ENCODE measurements at regions not wholly inside any gene's neighbourhood (a gene's known extent, or its start where the extent isn't known, plus 50 kb on each side); places are given as distances from the start of the nearest gene placed in this dataset.

DNA sequence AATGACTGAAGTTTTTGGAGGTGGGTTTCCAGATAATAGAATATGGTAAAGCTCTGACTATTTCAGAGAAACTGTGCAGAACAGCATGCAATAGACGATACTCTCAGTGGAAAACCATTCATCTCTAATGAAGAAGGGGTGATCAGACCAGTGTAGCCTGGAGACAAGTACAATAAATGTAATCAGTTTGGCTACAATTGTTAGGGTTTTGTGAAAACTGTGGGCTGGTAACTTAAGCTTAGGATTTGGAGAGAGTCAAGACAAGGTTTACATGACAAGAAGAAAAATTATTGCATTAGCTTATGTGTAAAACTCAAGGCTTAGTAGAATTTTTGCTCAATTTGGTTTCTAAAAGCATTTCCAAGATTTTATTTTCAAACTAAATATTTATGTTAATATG is 241.5 kb upstream of the ANKRD50 start:
- TF ChIP-seq FOXP2 (optimal IDR thresholded peaks at IDR 0.05; ENCODE audit: borderline replicate concordance, extremely low read depth, extremely low read length, insufficient read depth) (no peak), TAF1 (IDR thresholded peaks at IDR 0.05; ENCODE audit: borderline replicate concordance, insufficient read depth, low read length) (no peak), POLR2AphosphoS5 (IDR thresholded peaks at IDR 0.05; ENCODE audit: low read depth, low read length) (no peak), SIN3A (IDR thresholded peaks at IDR 0.05; ENCODE audit: borderline replicate concordance, insufficient read depth, low read length) (no peak)
- TF ChIP-seq, protein P1, sequence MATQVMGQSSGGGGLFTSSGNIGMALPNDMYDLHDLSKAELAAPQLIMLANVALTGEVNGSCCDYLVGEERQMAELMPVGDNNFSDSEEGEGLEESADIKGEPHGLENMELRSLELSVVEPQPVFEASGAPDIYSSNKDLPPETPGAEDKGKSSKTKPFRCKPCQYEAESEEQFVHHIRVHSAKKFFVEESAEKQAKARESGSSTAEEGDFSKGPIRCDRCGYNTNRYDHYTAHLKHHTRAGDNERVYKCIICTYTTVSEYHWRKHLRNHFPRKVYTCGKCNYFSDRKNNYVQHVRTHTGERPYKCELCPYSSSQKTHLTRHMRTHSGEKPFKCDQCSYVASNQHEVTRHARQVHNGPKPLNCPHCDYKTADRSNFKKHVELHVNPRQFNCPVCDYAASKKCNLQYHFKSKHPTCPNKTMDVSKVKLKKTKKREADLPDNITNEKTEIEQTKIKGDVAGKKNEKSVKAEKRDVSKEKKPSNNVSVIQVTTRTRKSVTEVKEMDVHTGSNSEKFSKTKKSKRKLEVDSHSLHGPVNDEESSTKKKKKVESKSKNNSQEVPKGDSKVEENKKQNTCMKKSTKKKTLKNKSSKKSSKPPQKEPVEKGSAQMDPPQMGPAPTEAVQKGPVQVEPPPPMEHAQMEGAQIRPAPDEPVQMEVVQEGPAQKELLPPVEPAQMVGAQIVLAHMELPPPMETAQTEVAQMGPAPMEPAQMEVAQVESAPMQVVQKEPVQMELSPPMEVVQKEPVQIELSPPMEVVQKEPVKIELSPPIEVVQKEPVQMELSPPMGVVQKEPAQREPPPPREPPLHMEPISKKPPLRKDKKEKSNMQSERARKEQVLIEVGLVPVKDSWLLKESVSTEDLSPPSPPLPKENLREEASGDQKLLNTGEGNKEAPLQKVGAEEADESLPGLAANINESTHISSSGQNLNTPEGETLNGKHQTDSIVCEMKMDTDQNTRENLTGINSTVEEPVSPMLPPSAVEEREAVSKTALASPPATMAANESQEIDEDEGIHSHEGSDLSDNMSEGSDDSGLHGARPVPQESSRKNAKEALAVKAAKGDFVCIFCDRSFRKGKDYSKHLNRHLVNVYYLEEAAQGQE (IDR thresholded peaks at IDR 0.05; ENCODE audit: insufficient read depth in 1 of 2, low read depth in 2 of 2, low read length in 2 of 2) = no peak

GRCh38 chr4:124953486-124953885 is 241.0 kb upstream of the ANKRD50 start:
- TF ChIP-seq TAF1 (IDR thresholded peaks at IDR 0.05; ENCODE audit: borderline replicate concordance, insufficient read depth, low read length) (no peak), POLR2AphosphoS5 (IDR thresholded peaks at IDR 0.05; ENCODE audit: low read depth, low read length) (no peak)

- TF ChIP-seq SIN3A (IDR thresholded peaks at IDR 0.05; ENCODE audit: borderline replicate concordance, insufficient read depth, low read length) (no peak), FOXP2 (optimal IDR thresholded peaks at IDR 0.05; ENCODE audit: borderline replicate concordance, extremely low read depth, extremely low read length, insufficient read depth) (no peak), TAF1 (IDR thresholded peaks at IDR 0.05; ENCODE audit: borderline replicate concordance, insufficient read depth, low read length) (no peak), POLR2AphosphoS5 (IDR thresholded peaks at IDR 0.05; ENCODE audit: low read depth, low read length) (no peak)
- TF ChIP-seq, protein P1 (IDR thresholded peaks at IDR 0.05; ENCODE audit: insufficient read depth in 1 of 2, low read depth in 2 of 2, low read length in 2 of 2) = no peak
These were observed 240.5 kb upstream of the ANKRD50 start for GRCh38 chr4:124953061-124953460.

DNA sequence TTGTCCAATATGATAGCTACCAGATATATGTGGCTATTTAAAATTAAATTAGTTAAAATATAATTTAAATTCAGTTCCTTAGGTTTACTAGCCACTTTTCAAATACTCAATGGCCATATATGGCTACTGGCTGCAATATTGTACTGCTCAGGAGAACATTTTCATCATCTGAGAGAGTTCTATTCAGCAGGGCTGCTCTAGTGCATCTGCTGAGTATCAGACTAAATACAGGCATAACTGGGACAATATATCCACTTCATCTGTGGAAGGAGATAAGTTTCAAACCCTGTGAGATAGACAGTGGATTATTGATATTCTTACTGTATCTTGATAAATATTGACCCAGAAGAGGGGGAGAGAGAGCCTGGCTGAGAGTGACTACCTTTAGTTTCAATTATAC is 240.1 kb upstream of the ANKRD50 start:
- TF ChIP-seq, protein P1 (IDR thresholded peaks at IDR 0.05; ENCODE audit: insufficient read depth in 1 of 2, low read depth in 2 of 2, low read length in 2 of 2) = no peak
- TF ChIP-seq TAF1 (IDR thresholded peaks at IDR 0.05; ENCODE audit: borderline replicate concordance, insufficient read depth, low read length) (no peak), POLR2AphosphoS5 (IDR thresholded peaks at IDR 0.05; ENCODE audit: low read depth, low read length) (no peak), SIN3A (IDR thresholded peaks at IDR 0.05; ENCODE audit: borderline replicate concordance, insufficient read depth, low read length) (no peak), FOXP2 (optimal IDR thresholded peaks at IDR 0.05; ENCODE audit: borderline replicate concordance, extremely low read depth, extremely low read length, insufficient read depth) (no peak)

DNA sequence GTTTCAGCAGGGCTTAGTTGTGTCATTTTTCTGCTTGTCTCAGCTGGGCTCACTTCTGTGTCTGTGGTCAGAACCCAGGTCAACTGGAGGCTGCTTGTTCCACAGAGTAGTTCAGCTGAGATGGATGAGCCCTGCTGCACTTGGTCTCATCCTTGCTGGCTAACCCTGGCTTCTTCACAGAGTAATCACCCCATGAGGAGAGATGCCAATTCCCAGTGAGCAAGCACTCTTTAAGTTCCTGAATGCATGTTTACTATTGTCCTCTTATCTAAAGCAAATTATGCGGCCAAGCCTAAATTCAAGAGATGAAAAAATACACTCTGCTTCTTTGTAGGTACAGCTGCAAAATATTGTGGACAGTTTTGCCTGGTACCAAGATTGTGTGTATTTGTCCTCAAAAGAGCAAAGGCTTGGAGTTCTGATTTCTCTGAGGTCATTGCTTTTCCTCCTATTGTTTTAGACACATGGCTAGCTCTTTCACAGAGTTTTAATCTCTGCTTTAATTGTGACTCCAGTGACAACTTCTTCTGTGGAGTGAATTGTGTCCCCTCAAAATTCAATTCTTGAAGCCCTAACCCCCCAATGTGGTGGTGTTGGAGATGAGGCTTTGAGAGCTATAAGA is 236.6 kb upstream of the ANKRD50 start:
- TF ChIP-seq FOXP2 (optimal IDR thresholded peaks at IDR 0.05; ENCODE audit: borderline replicate concordance, extremely low read depth, extremely low read length, insufficient read depth) (no peak), TAF1 (IDR thresholded peaks at IDR 0.05; ENCODE audit: borderline replicate concordance, insufficient read depth, low read length) (no peak), POLR2AphosphoS5 (IDR thresholded peaks at IDR 0.05; ENCODE audit: low read depth, low read length) (no peak), SIN3A (IDR thresholded peaks at IDR 0.05; ENCODE audit: borderline replicate concordance, insufficient read depth, low read length) (no peak)
- TF ChIP-seq, protein P1 (IDR thresholded peaks at IDR 0.05; ENCODE audit: insufficient read depth in 1 of 2, low read depth in 2 of 2, low read length in 2 of 2) = no peak
